A673 (cell line): ENCODE measurements at regions not wholly inside any gene's neighbourhood (a gene's known extent, or its start where the extent isn't known, plus 50 kb on each side); places are given as distances from the start of the nearest gene placed in this dataset.

ENCODE experiments used
- BruUV-seq: library from RNA; stranded (reverse); fragments of 400-500 nt; replicated peaks from 2 replicates; lab custom pipeline; 2021; lab: Mats Ljungman, UMichigan
- CTCF ChIA-PET: fragments of 300-600 bp; sonication (Branson Sonifier 250); formaldehyde crosslinking; loops from one replicate; lab custom pipeline; 2022; ENCODE audit warnings: antibody characterized with exemption; lab: Charles Lee
- POLR2A ChIA-PET: fragments of 300-600 bp; sonication (Branson Sonifier 250); formaldehyde crosslinking; loops from one replicate; lab custom pipeline; 2022; ENCODE audit warnings: antibody characterized with exemption; ENCODE audit not compliant: low non-redundant PET; lab: Charles Lee
- DNase-seq: peaks from one replicate; pipeline ENCODE4 v3.0.0-alpha.2; 2015; ENCODE audit warnings: low spot score
- H3K27ac ChIP-seq: fragments of 200-600 bp; sonication (generic); 2 replicates; pipeline ENCODE4 v1.5.1; 2016; ENCODE audit warnings: mixed run types, low read depth, mild to moderate bottlenecking, mixed read lengths, antibody characterized with exemption, low read length; ENCODE audit not compliant: poor library complexity, severe bottlenecking
- H3K27me3 ChIP-seq: fragments of 200-600 bp; sonication (generic); replicated peaks from 2 replicates; pipeline ENCODE4 v1.6.1; 2017; ENCODE audit warnings: mixed run types, low read depth, mild to moderate bottlenecking, mixed read lengths, antibody characterized with exemption, low read length; ENCODE audit not compliant: insufficient read depth, poor library complexity
- H3K36me3 ChIP-seq: fragments of 200-600 bp; sonication (generic); 2 replicates; pipeline ENCODE4 v1.6.1; 2016; ENCODE audit warnings: mixed run types, mild to moderate bottlenecking, mixed read lengths, antibody characterized with exemption, low read length; ENCODE audit not compliant: insufficient read depth, poor library complexity, severe bottlenecking
- H3K4me1 ChIP-seq: fragments of 200-600 bp; sonication (generic); 2 replicates; pipeline ENCODE4 v1.6.1; 2017; ENCODE audit warnings: mixed run types, mild to moderate bottlenecking, mixed read lengths, antibody characterized with exemption, low read length; ENCODE audit not compliant: insufficient read depth, poor library complexity, severe bottlenecking
- H3K4me3 ChIP-seq: fragments of 200-600 bp; sonication (generic); 2 replicates; pipeline ENCODE4 v1.5.1; 2016; ENCODE audit warnings: low read depth, mixed run types, mild to moderate bottlenecking, mixed read lengths, low read length; ENCODE audit not compliant: poor library complexity, severe bottlenecking
- H3K9me3 ChIP-seq: fragments of 200-600 bp; sonication (generic); 2 replicates; pipeline ENCODE4 v1.6.1; 2016; ENCODE audit warnings: mixed run types, low read depth, mild to moderate bottlenecking, mixed read lengths, antibody characterized with exemption, low read length; ENCODE audit not compliant: poor library complexity, severe bottlenecking
- EZH2 ChIP-seq: fragments of 200-600 bp; sonication (generic); IDR thresholded peaks from 2 replicates; pipeline ENCODE4 v1.6.1; 2017; ENCODE audit warnings: borderline replicate concordance, low read depth, mild to moderate bottlenecking, mixed read lengths, antibody characterized with exemption, low read length; ENCODE audit not compliant: poor library complexity, severe bottlenecking
- intact Hi-C: fragments of 100-400 bp; cut with micrococcal nuclease; formaldehyde crosslinking; loops from one replicate; pipeline ENCODE4 v1.10.0; 2022; ENCODE audit not compliant: unreplicated experiment
- TF ChIP-seq, protein P1 (sequence below): fragments of 300-800, 200-600 bp; sonication (generic); conservative IDR thresholded peaks from 2 replicates; pipeline ENCODE4 v1.5.1; 2017; ENCODE audit warnings: low read depth, mild to moderate bottlenecking, antibody characterized with exemption, low read length, moderate library complexity, mixed read lengths

DNA sequence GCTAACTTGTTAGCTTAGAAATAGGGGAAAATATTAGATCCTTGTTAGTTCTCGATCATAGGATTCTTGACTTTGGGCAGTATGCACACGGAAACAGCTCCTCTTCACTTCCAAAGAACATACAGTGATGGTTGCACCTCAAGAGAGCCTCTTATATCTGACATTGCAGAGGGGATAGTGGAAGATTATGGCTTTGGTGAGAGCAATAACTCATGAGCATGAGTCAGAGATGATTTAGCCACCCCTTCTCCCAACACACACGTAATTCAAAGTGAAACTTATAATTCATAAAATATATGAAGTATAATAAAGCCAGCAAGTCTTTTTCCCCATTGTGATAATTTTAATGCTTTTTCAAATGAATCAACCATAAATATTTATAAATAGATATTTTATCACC lies 683.7 kb downstream of the POM121L12 start:
- no peak for DNase-seq
- H3K27me3 ChIP-seq = no peaks in the 10 kb centered on the region
- ChIA-PET POLR2A (no interaction called here), CTCF (no interaction called here)
- intact Hi-C loops = no loop called here
- H3K4me1 ChIP-seq = no peaks in the 10 kb centered on the region
- peaks cover 47% of the 10 kb centered on the region for H3K9me3 ChIP-seq
- TF ChIP-seq, protein P1, sequence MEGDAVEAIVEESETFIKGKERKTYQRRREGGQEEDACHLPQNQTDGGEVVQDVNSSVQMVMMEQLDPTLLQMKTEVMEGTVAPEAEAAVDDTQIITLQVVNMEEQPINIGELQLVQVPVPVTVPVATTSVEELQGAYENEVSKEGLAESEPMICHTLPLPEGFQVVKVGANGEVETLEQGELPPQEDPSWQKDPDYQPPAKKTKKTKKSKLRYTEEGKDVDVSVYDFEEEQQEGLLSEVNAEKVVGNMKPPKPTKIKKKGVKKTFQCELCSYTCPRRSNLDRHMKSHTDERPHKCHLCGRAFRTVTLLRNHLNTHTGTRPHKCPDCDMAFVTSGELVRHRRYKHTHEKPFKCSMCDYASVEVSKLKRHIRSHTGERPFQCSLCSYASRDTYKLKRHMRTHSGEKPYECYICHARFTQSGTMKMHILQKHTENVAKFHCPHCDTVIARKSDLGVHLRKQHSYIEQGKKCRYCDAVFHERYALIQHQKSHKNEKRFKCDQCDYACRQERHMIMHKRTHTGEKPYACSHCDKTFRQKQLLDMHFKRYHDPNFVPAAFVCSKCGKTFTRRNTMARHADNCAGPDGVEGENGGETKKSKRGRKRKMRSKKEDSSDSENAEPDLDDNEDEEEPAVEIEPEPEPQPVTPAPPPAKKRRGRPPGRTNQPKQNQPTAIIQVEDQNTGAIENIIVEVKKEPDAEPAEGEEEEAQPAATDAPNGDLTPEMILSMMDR = no peak
- no peak for TF ChIP-seq EZH2
- no peak overlapping the region for H3K4me3 ChIP-seq
- no peaks in the 10 kb centered on the region for H3K36me3 ChIP-seq
- no TSS peak for BruUV-seq
- no peak overlapping the region for H3K27ac ChIP-seq

DNA sequence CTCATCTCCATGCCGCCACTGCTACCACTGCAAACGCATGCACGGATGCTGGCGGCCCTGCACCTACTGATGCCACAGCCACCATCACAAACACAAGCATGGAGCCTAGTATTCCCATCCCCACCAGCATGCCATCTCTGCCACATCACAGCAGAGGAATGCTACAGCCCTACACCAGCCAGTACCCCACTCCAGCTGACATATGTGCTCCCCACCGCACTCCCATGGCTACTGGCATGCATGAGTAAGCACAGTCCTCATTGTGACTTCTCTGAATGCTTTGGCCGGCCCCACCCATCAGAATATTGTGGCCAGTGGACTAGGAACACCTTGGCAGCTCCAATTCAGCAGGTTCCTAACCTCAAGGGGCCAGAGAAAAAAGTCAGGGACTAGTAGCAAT lies 705.5 kb downstream of the POM121L12 start:
- BruUV-seq = no TSS peak
- peaks cover 36% of the 10 kb centered on the region for H3K9me3 ChIP-seq
- H3K27me3 ChIP-seq = no peaks in the 10 kb centered on the region
- intact Hi-C loops = no loop called here
- ChIA-PET POLR2A (no interaction called here), CTCF (no interaction called here)
- TF ChIP-seq, protein P1 = no peak
- no peak for TF ChIP-seq EZH2
- H3K4me3 ChIP-seq = no peak overlapping the region
- no peak overlapping the region for H3K27ac ChIP-seq
- no peak for DNase-seq
- no peaks in the 10 kb centered on the region for H3K4me1 ChIP-seq
- no peaks in the 10 kb centered on the region for H3K36me3 ChIP-seq

DNA sequence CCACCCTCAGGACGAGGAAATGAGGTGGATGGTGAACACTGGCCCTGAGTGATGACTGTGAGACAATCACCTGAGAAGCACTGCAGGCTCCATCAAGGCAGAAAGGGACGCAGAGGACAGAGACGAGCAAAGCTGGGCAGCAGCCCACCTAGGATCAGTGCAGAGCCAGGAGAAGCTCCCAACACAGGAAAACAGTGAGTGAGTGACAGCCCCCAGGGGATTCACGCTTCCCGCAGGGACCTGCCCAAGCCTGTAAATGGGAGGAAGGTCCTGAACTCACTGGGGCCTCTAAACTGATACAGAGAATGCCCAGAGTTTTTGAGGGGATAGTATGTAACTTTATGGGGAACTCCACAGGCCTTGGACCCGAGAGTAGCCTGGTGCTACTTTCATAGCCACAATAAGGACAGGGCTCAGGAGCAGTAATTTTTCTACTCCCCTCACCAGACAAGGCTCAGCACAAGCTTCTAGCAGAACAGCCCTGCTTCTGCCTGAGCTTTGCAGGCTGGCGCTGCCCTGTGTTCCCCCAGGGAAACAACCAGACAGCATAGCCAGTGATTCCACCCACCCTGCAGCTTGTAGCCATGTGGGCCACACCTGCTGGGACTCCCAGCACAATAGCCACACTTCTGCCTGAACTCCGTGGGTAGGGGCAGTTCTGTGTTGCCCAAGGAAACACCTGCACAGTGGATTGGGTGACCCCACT lies 708.4 kb downstream of the POM121L12 start:
- ChIA-PET POLR2A (no interaction called here), CTCF (no interaction called here)
- no peak for DNase-seq
- Histone ChIP-seq H3K9me3 (peaks cover 47% of the 10 kb centered on the region), H3K4me1 (no peaks in the 10 kb centered on the region), H3K27ac (no peak overlapping the region), H3K4me3 (no peak overlapping the region), H3K27me3 (no peaks in the 10 kb centered on the region), H3K36me3 (no peaks in the 10 kb centered on the region)
- intact Hi-C loops = no loop called here
- no TSS peak for BruUV-seq
- TF ChIP-seq EZH2 = no peak
- TF ChIP-seq, protein P1 = no peak
